SKM-1 treated with dmso at 0.1 percent for 144 hours (cell line): ENCODE measurements at regions not wholly inside any gene's neighbourhood (a gene's known extent, or its start where the extent isn't known, plus 50 kb on each side); places are given as distances from the start of the nearest gene placed in this dataset.

Experiments
- DNase-seq: peaks from one replicate; lab custom pipeline; 2025; ENCODE audit not compliant: unreplicated experiment; lab: John Stamatoyannopoulos, UW

GRCh38 chr4:180500154-180500553 lies 1743.0 kb upstream of the TENM3 start:
- no peak for DNase-seq

- no peak for DNase-seq
These were observed 1730.3 kb upstream of the TENM3 start for GRCh38 chr4:180512801-180513475.

DNA sequence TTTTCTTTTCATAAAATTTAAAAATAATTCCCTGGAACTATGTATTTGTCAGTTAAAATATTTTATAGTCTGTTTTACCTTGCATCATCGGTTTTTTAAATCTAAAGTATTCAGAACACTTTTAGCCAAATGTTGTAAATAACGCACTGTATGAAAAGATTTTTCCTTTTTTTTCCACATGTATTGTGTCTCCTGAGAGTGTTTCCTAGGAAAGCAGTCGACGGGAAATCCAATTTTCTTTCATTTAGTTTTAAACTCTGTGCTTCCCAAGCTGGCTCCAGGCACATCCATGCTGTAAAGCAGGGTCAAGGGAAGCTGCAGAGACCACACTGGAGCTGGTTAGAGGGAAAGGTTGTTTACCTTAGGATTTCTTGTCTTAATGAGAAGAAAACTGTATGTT lies 1724.3 kb upstream of the TENM3 start:
- DNase-seq, result no peak

DNA sequence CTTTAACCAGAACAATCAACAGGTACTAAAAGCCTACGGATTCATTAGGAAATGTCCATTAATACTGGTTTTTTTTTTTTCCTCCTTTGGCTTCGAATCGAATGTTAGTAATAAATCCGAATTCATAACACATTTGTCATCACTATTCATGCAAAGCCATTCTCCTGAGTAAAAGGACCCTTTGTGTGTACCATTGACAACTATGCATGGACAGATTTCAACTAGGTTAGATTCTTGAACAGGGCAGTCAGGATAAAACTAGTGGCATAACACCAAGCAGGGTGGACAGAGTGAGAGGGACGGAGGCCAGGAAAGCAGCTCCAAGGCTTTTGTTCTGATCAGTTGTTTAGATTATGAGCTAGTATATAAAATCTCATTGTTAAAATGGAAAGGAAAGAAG lies 1722.0 kb upstream of the TENM3 start:
- DNase-seq, result no peak

- DNase-seq, result no peak
These were observed 1717.6 kb upstream of the TENM3 start for GRCh38 chr4:180525523-180526077.

GRCh38 chr4:180528003-180528402 lies 1715.2 kb upstream of the TENM3 start:
- DNase-seq, result no peak

DNA sequence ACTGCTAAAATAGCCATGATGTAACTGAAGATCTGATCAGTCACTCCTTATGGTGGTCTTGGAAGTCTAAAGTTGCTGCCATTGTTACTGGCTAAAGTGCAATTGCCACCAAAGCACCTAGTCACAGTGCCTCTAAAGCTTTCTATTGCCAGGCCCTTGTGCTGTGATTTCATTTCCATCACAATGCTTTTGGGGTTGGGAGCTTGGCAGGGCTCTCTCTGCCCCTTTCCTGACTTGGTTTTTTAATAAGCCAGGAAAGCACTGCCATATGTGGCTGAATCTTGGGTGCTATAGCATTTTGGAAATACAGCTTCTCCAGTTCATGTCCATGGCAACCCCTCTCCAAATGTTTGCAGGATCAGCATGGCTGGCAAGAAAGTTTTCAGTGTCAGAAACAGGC lies 1712.4 kb upstream of the TENM3 start:
- DNase-seq, result no peak

DNA sequence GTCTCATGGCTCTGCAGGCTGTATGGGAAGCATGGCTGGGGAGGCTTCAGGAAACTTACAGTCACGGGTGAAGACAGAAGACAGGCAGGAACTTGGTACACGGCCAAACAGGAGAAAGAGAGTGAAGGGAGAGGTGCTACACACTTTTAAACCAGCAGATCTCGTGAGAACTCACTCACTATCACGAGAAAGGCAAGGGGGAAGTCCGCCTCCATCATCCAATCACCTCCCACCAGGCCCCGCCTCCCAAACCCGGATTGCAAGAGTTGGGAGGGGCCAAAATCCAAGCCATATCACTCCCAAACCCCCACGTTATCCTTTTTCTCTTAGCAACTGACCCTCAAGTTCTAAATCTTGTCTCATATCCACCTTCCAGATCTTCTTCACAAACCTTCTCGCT lies 1710.5 kb upstream of the TENM3 start:
- no peak for DNase-seq

- DNase-seq, result no peak
These were observed 1704.7 kb upstream of the TENM3 start for GRCh38 chr4:180538384-180539057.

DNA sequence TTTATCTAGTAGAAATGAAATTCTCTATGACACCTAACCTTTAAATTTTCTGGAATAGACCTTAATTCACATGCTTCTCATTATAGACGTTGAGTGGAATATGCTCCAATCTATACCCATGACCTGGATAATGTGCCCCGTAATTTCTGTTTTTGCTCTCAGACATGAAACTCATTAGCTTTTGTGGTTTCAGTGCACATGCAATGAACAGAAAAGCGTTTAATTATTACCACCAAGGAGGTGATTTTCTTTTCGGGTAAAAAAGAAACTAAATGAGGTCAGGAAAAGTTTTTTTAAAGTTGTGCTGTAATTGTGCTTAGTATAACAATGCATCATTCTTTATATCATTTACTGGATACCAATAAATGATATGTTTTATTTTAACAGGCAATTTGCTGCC lies 1703.9 kb upstream of the TENM3 start:
- DNase-seq, result no peak

GRCh38 chr4:180541678-180542077 lies 1701.5 kb upstream of the TENM3 start:
- DNase-seq, result no peak

- DNase-seq, result no peak
These were observed 1700.6 kb upstream of the TENM3 start for GRCh38 chr4:180542445-180543100.

DNA sequence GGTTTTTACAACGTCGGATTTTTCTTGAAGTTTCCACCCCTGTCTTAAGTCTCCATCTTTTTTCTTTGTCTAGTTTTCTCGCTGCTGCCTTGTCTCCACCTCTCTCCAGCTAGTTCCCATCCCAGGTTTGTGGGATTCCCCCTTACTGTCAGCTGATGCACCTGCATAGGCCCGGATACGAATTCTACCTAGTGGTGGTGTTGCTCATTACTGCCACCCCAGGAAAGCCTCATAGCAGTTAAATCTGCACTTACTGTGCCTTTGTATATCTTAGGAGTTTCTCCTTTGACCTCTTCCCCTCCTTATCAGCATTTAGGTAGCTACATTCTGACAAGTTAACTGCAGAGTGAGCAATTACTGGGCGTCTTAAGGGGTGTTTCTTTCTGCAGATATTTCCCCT lies 1693.1 kb upstream of the TENM3 start:
- no peak for DNase-seq

GRCh38 chr4:180557348-180557747 lies 1685.9 kb upstream of the TENM3 start:
- DNase-seq, result no peak

- no peak for DNase-seq
These were observed 1685.3 kb upstream of the TENM3 start for GRCh38 chr4:180557950-180558349.

- DNase-seq, result no peak
These were observed 1684.8 kb upstream of the TENM3 start for GRCh38 chr4:180558427-180558826.

- DNase-seq, result peak; percentile 66
These were observed 1682.3 kb upstream of the TENM3 start for GRCh38 chr4:180560896-180561295.

DNA sequence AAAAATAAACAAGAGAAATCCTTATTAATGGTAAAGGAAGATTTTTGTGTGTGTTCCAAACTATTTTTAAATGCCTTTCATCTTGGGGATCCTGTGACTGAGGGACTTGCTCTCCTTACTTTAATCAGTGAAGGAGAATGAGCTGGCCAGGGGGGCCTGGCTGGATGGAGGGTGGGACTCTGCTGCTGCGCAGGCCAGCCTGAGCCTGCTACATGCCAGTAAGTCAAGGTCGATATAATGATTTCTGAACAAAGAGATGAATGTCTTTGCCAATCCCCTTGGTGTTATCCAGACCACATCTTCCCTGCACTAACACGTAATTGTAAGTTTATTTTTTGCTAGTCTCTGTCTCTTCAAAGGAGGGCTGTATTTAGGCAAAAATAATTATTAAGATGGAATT lies 1679.2 kb upstream of the TENM3 start:
- DNase-seq, result no peak

DNA sequence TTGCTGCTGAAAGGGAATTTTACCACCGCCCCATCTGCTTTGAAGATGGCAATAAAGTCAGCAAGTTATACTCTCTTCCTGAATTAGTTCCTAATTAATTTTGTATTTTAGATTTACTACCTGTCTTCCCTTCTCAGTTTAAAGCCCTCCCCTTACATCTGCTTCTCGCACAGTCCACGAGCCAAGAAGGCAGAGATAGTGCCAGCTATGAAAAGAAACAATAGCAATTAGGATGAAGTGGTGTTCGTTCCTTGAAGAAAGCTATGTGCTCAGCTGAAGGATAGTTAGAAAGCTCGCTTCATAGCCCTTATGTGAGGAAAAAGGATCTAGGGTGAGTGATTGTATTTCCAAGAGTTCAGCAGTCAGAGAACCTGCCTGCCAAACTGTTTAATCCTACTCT lies 1678.8 kb upstream of the TENM3 start:
- no peak for DNase-seq

GRCh38 chr4:180565856-180566431 lies 1677.3 kb upstream of the TENM3 start:
- no peak for DNase-seq

DNA sequence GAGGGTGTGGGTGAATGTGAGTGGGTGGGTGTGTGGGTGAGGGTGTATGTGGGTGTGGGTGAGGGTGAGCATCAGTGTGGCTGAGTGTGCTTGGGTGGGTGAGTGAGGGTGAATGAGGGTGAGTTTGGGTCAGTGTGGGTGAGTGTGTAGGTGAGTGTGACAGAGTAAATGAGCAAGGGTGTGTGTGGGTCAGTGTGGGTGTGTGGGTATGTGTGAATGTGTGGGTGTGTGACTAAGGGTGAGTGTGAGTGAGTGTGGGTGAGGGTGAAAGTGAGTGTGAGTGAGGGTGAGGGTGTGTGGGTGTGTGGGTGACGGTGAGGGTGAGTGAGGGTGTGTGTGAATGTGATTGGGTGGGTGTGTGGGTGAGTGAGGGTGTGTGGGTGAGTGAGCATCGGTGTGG lies 1676.7 kb upstream of the TENM3 start:
- no peak for DNase-seq

DNA sequence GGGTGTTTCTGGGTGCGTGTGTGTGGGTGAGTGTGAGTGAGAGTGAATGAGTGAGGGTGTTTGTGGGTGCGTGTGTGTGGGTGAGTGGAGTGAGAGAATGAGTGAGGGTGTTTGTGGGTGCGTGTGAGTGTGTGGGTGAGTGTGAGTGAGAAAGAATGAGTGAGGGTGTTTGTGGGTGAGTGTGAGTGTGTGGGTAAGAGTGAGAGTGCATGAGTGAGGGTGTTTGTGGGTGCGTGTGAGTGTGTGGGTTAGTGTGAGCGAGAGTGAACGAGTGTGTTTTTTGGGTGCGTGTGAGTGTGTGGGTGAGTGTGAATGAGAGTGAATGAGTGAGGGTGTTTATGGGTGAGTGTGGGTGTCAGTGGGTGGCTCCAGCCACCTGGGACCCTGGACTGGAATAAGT lies 1676.1 kb upstream of the TENM3 start:
- no peak for DNase-seq
